H1 (cell line): ENCODE measurements at regions not wholly inside any gene's neighbourhood (a gene's known extent, or its start where the extent isn't known, plus 50 kb on each side); places are given as distances from the start of the nearest gene placed in this dataset.
A peak's percentile ranks its signal among the peaks of the same experiment; 100 is the strongest.
"Not testable (repeated sequence)": the region's sequence is repeated elsewhere in the genome, so short reads cannot be mapped to it uniquely, and the experiment has no call there.

Experiments
- CTCF ChIA-PET: fragments of 300-600 bp; sonication (Branson Sonifier 250); formaldehyde crosslinking; loops from one replicate; lab custom pipeline; 2021; ENCODE audit not compliant: partially characterized antibody; lab: Charles Lee
- POLR2A ChIA-PET: fragments of 300-600 bp; sonication (Branson Sonifier 250); formaldehyde crosslinking; loops from one replicate; lab custom pipeline; 2021; ENCODE audit warnings: inconsistent platforms; ENCODE audit not compliant: partially characterized antibody; lab: Charles Lee
- DNase-seq, 2 experiments: peaks; one replicate each; pipeline versions ENCODE4 v3.0.0 to v3.0.0-alpha.2; 2010 to 2022; ENCODE audit warnings: low spot score in 2 of 2, low read depth in 1 of 2, mixed read lengths in 1 of 2
- FAIRE-seq: peaks from 2 replicates; lab custom pipeline; 2011; peaks lifted over from hg19 to GRCh38; lab: Jason Lieb, UNC
- H2AFZ ChIP-seq: 2 replicates; pipeline ENCODE4 v1.8.1; 2012; ENCODE audit warnings: low read length, inconsistent platforms
- H2AK5ac ChIP-seq: 2 replicates; pipeline ENCODE4 v1.6.1; 2013; ENCODE audit warnings: low read depth, low read length
- H2BK120ac ChIP-seq: replicated peaks from 2 replicates; pipeline ENCODE3; 2013; ENCODE audit warnings: low read depth, low read length, inconsistent platforms
- H2BK12ac ChIP-seq: 2 replicates; pipeline ENCODE4 v1.6.1; 2013; ENCODE audit warnings: low read depth, low read length
- H2BK15ac ChIP-seq: 2 replicates; pipeline ENCODE4 v1.6.1; 2013; ENCODE audit warnings: low read length
- H2BK20ac ChIP-seq: 2 replicates; pipeline ENCODE4 v1.6.1; 2013; ENCODE audit warnings: low read length
- H2BK5ac ChIP-seq: 2 replicates; pipeline ENCODE4 v1.6.1; 2013; ENCODE audit warnings: low read depth, low read length
- H3K14ac ChIP-seq: 2 replicates; pipeline ENCODE4 v1.6.1; 2013; ENCODE audit warnings: inconsistent platforms; ENCODE audit not compliant: insufficient read length
- H3K18ac ChIP-seq: 2 replicates; pipeline ENCODE4 v1.6.1; 2013; ENCODE audit warnings: low read length; ENCODE audit errors: extremely low read depth
- H3K23ac ChIP-seq: 2 replicates; pipeline ENCODE4 v1.6.1; 2013; ENCODE audit warnings: inconsistent platforms; ENCODE audit not compliant: insufficient read length
- H3K23me2 ChIP-seq: 2 replicates; pipeline ENCODE4 v1.6.1; 2013; ENCODE audit warnings: low read depth, low read length
- H3K27ac ChIP-seq: 2 replicates; pipeline ENCODE4 v1.6.1; 2011; ENCODE audit warnings: low read depth, low read length, inconsistent platforms
- H3K27me3 ChIP-seq, 4 experiments: replicated peaks in 1 of 4; 1 replicate in 1 of 4; 2 replicates in 3 of 4; pipeline versions ENCODE4 v1.6.1 to v1.8.1; 2011 to 2013; ENCODE audit warnings: low read length in 3 of 4, mild to moderate bottlenecking in 3 of 4, inconsistent platforms in 2 of 4, mixed read lengths in 2 of 4, moderate library complexity in 1 of 4; ENCODE audit not compliant: control insufficient read depth in 3 of 4, insufficient read depth in 3 of 4; ENCODE audit errors: extremely low read depth in 1 of 4
- H3K36me3 ChIP-seq, 4 experiments: 2 replicates each; pipeline versions ENCODE4 v1.6.1 to v1.8.1; 2011 to 2013; ENCODE audit warnings: mild to moderate bottlenecking in 4 of 4, low read length in 3 of 4, moderate library complexity in 2 of 4, control low read depth in 1 of 4, inconsistent platforms in 1 of 4; ENCODE audit not compliant: insufficient read depth in 4 of 4, control insufficient read depth in 2 of 4
- H3K4ac ChIP-seq: replicated peaks from 2 replicates; pipeline ENCODE3; 2013; ENCODE audit warnings: low read length, low read depth, mixed read lengths, inconsistent platforms; ENCODE audit not compliant: insufficient read length
- H3K4me1 ChIP-seq, 4 experiments: replicated peaks in 1 of 4; 1 replicate in 1 of 4; 2 replicates in 3 of 4; pipeline versions ENCODE4 v1.6.1 to v1.8.1; 2011 to 2013; ENCODE audit warnings: low read length in 3 of 4, inconsistent platforms in 2 of 4, mixed read lengths in 1 of 4; ENCODE audit not compliant: insufficient read depth in 4 of 4, control insufficient read depth in 3 of 4
- H3K4me2 ChIP-seq, 2 experiments: 2 replicates each; pipeline versions ENCODE4 v1.6.1 to v1.8.1; 2011 to 2013; ENCODE audit warnings: low read depth in 2 of 2, low read length in 2 of 2, control low read depth in 1 of 2, inconsistent platforms in 1 of 2, mild to moderate bottlenecking in 1 of 2; ENCODE audit not compliant: insufficient read depth in 1 of 2
- H3K4me3 ChIP-seq, 4 experiments: fragments of 200-600, 300-600 bp in 1 of 4; sonication (generic), shearing (Covaris generic), sonication (Bioruptor Twin) in 1 of 4; 2 replicates each; pipeline versions ENCODE4 v1.5.1 to v1.8.1; 2011 to 2016; ENCODE audit warnings: low read length in 4 of 4, low read depth in 3 of 4, control low read depth in 2 of 4, inconsistent platforms in 2 of 4, mild to moderate bottlenecking in 2 of 4, mixed read lengths in 1 of 4, moderate library complexity in 1 of 4; ENCODE audit not compliant: insufficient read depth in 2 of 4; ENCODE audit errors: extremely low read depth in 1 of 4
- H3K56ac ChIP-seq: replicated peaks from 2 replicates; pipeline ENCODE3; 2013; ENCODE audit warnings: low read depth, mild to moderate bottlenecking, mixed read lengths, low read length, inconsistent platforms; ENCODE audit not compliant: insufficient read length
- H3K79me1 ChIP-seq: 2 replicates; pipeline ENCODE4 v1.6.1; 2013; ENCODE audit warnings: low read depth, low read length, control low read depth
- H3K79me2 ChIP-seq, 2 experiments: 2 replicates each; pipeline versions ENCODE4 v1.6.1 to v1.8.1; 2012 to 2013; ENCODE audit warnings: low read length in 2 of 2, mild to moderate bottlenecking in 2 of 2, inconsistent platforms in 1 of 2; ENCODE audit not compliant: insufficient read depth in 2 of 2, control insufficient read depth in 1 of 2
- H3K9ac ChIP-seq, 4 experiments: replicated peaks in 1 of 4; 1 replicate in 1 of 4; 2 replicates in 3 of 4; pipeline versions ENCODE4 v1.6.1 to v1.8.1; 2011 to 2013; ENCODE audit warnings: low read depth in 3 of 4, low read length in 3 of 4, control low read depth in 2 of 4, mild to moderate bottlenecking in 2 of 4, moderate library complexity in 2 of 4, inconsistent platforms in 1 of 4; ENCODE audit errors: extremely low read depth in 1 of 4
- H3K9me3 ChIP-seq, 2 experiments: 2 replicates each; pipeline versions ENCODE4 v1.6.1 to v1.8.1; 2012 to 2013; ENCODE audit warnings: mild to moderate bottlenecking in 2 of 2, moderate library complexity in 2 of 2, control low read depth in 1 of 2, inconsistent platforms in 1 of 2, low read depth in 1 of 2, low read length in 1 of 2, mixed read lengths in 1 of 2; ENCODE audit not compliant: insufficient read depth in 2 of 2
- H4K20me1 ChIP-seq, 2 experiments: replicated peaks in 1 of 2; 2 replicates each; pipeline versions ENCODE3 to v1.8.1; 2011 to 2013; ENCODE audit warnings: inconsistent platforms in 2 of 2, low read length in 2 of 2, mild to moderate bottlenecking in 1 of 2; ENCODE audit not compliant: insufficient read depth in 2 of 2, control insufficient read depth in 1 of 2
- H4K5ac ChIP-seq: 2 replicates; pipeline ENCODE4 v1.6.1; 2013; ENCODE audit warnings: low read length, low read depth, mixed read lengths, inconsistent platforms; ENCODE audit not compliant: insufficient read length
- H4K8ac ChIP-seq: 2 replicates; pipeline ENCODE4 v1.8.0; 2013; ENCODE audit warnings: mild to moderate bottlenecking, moderate library complexity, low read length, inconsistent platforms; ENCODE audit not compliant: insufficient read depth; ENCODE audit errors: extremely low read depth
- H4K91ac ChIP-seq: replicated peaks from 2 replicates; pipeline ENCODE3; 2013; ENCODE audit warnings: low read length, mixed read lengths, inconsistent platforms; ENCODE audit not compliant: insufficient read length
- BACH1 ChIP-seq: IDR thresholded peaks from 2 replicates; pipeline ENCODE4 v1.6.1; 2012; ENCODE audit warnings: low read length, improper control_type of control experiment
- BCL11A ChIP-seq, 2 experiments: IDR thresholded peaks; one replicate each; pipeline ENCODE4 v1.6.1; 2011; ENCODE audit warnings: low read depth in 2 of 2, low read length in 2 of 2, mild to moderate bottlenecking in 2 of 2
- EZH2 ChIP-seq: fragments of 200-600 bp; sonication (generic); IDR thresholded peaks from 2 replicates; pipeline ENCODE4 v1.7.1; 2012; ENCODE audit warnings: low read depth, mild to moderate bottlenecking, moderate library complexity, low read length, inconsistent platforms; ENCODE audit not compliant: severe bottlenecking
- HDAC6 ChIP-seq: IDR thresholded peaks from one replicate; pipeline ENCODE4 v1.7.1; 2012; ENCODE audit warnings: low read depth, mild to moderate bottlenecking, inconsistent platforms, low read length, moderate library complexity
- NANOG ChIP-seq: IDR thresholded peaks from 2 replicates; pipeline ENCODE4 v1.6.1; 2011; ENCODE audit warnings: low read length, low read depth, mild to moderate bottlenecking, inconsistent platforms; ENCODE audit not compliant: insufficient read depth, poor library complexity, severe bottlenecking
- RNF2 ChIP-seq: fragments of 200-900, 300-1000 bp; sonication (generic); IDR thresholded peaks from 2 replicates; pipeline ENCODE4 v1.7.1; 2016; ENCODE audit warnings: borderline replicate concordance, low read depth, mild to moderate bottlenecking, antibody characterized with exemption, low read length; ENCODE audit not compliant: poor library complexity, severe bottlenecking; ENCODE audit errors: missing control alignments
- SIRT6 ChIP-seq: IDR thresholded peaks from one replicate; pipeline ENCODE4 v1.7.1; 2012; ENCODE audit warnings: low read length, inconsistent platforms
- SRF ChIP-seq: IDR thresholded peaks from 2 replicates; pipeline ENCODE4 v1.6.1; 2011; ENCODE audit warnings: mild to moderate bottlenecking, low read depth, low read length, moderate library complexity
- TAF7 ChIP-seq: optimal IDR thresholded peaks from 2 replicates; pipeline ENCODE3; 2011; ENCODE audit warnings: low read depth, mild to moderate bottlenecking, inconsistent platforms, low read length, moderate library complexity, borderline replicate concordance
- TEAD4 ChIP-seq: IDR thresholded peaks from 2 replicates; pipeline ENCODE4 v1.6.1; 2012; ENCODE audit warnings: low read depth, low read length, inconsistent platforms, mixed read lengths
- WGBS, 2 experiments: shearing (Covaris generic) in 1 of 2; methylation state at CpG; one replicate each; pipeline versions ENCODE4 v1.1.6 to v1.1.7; 2013 to 2015; ENCODE audit warnings: low lambda C conversion rate in 2 of 2, mixed read lengths in 2 of 2, inconsistent platforms in 1 of 2, low coverage in 1 of 2, missing lambda C conversion rate in 1 of 2; ENCODE audit not compliant: insufficient replicate concordance in 2 of 2, insufficient coverage in 1 of 2, insufficient read length in 1 of 2; ENCODE audit errors: extremely low coverage in 1 of 2, missing lambda C conversion rate in 1 of 2; 5-methylcytosine and 5-hydroxymethylcytosine counted together
- TF ChIP-seq, protein P1 (sequence below): IDR thresholded peaks from 2 replicates; pipeline ENCODE4 v1.6.1; 2012; ENCODE audit warnings: inconsistent platforms

DNA sequence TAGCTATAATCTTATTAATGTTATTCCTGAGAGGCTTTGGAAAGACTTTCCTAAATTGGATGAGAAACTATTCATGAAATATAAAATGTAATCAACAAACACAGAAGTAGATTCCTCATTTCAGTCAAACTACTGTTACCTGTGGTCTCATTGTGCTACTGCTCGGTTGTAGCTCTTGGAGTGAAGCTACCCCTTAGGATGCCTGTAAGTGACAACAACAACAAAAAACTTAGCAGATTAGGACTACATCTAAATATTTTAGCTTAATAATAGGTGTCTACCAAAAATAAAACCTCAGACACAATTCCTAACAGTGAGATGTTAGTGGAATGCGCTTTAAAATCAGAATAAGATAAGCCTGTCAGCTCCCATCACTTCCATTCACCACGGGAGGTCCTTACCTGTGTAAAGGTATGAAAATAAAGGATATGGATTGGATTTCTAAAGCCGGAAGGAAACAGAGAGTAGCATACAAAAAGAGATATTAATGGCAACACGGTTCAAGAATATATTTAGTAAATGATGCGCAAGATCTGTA lies 369.2 kb downstream of the OSTF1 start (continued):
- TF ChIP-seq SRF (no peak), HDAC6 (no peak), BCL11A (IDR thresholded peaks at IDR 0.05; ENCODE audit: low read depth in 2 of 2, low read length in 2 of 2) (no peak), TAF7 (no peak), EZH2 (no peak), RNF2 (no peak), SIRT6 (no peak), TEAD4 (peak; percentile 48; the same call in 1 of the 2 replicates), NANOG (peak; percentile 71), BACH1 (no peak)
- TF ChIP-seq, protein P1, sequence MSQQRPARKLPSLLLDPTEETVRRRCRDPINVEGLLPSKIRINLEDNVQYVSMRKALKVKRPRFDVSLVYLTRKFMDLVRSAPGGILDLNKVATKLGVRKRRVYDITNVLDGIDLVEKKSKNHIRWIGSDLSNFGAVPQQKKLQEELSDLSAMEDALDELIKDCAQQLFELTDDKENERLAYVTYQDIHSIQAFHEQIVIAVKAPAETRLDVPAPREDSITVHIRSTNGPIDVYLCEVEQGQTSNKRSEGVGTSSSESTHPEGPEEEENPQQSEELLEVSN, result no peak

DNA sequence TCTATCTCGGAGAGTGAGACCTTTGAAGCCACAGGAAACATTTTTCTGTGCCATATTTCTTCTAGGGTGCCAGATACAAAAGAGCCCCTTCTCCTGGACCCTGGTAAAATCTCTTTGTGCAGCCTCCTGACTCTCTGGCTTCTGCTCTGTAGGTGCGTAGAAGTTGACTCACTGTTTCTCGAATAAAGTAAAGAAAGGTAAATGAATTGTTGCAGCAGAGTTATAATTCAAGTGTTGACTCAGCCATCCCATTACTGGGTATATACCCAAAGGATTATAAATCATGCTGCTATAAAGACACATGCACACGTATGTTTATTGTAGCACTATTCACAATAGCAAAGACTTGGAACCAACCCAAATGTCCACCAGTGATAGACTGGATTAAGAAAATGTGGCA lies 371.0 kb downstream of the OSTF1 start:
- FAIRE-seq, H3K9me3 ChIP-seq, H3K23me2 ChIP-seq, H3K36me3 ChIP-seq, H2BK12ac ChIP-seq, H3K23ac ChIP-seq, DNase-seq, H2BK15ac ChIP-seq, H3K79me2 ChIP-seq, H3K9ac ChIP-seq, H2BK120ac ChIP-seq, H3K4me3 ChIP-seq, H3K18ac ChIP-seq, H3K4ac ChIP-seq, H3K56ac ChIP-seq, H2BK5ac ChIP-seq, H3K14ac ChIP-seq, H2AFZ ChIP-seq, H4K91ac ChIP-seq, H3K27ac ChIP-seq, CTCF ChIA-PET, POLR2A ChIA-PET, H3K27me3 ChIP-seq, H3K4me2 ChIP-seq, H3K79me1 ChIP-seq, H4K5ac ChIP-seq, H2AK5ac ChIP-seq, H4K20me1 ChIP-seq, H4K8ac ChIP-seq: not testable (repeated sequence)
- 81% methylated on average over 4 of the region's 4 CpGs; no CpG with 5 or more reads in 1 of the 2 experiments for WGBS, 2 experiments
- Histone ChIP-seq H2BK20ac (peak overlapping the region; percentile 64; the same call in 1 of the 2 replicates), H3K4me1 (peaks cover 0 to 23% (median 7%) of the 10 kb centered on the region in 4 experiments; a peak in 3 of 7 replicates)
